NCI-H2107 treated with DMSO at 0.1 percent for 48 hours (cell line): ENCODE measurements at regions not wholly inside any gene's neighbourhood (a gene's known extent, or its start where the extent isn't known, plus 50 kb on each side); places are given as distances from the start of the nearest gene placed in this dataset.

ENCODE experiments used
- DNase-seq: peaks from one replicate; lab custom pipeline; 2025; ENCODE audit not compliant: unreplicated experiment; lab: John Stamatoyannopoulos, UW

- no peak for DNase-seq
Observed at GRCh38 chrX:9147086-9147485, 113.2 kb upstream of the FAM9B start.

GRCh38 chrX:9147726-9148125 lies 113.8 kb upstream of the FAM9B start:
- DNase-seq, result no peak

- no peak for DNase-seq
Observed at GRCh38 chrX:9148615-9149399, 114.9 kb upstream of the FAM9B start.

GRCh38 chrX:9149501-9150245 lies 115.7 kb upstream of the FAM9B start:
- DNase-seq, result no peak

- no peak for DNase-seq
Observed at GRCh38 chrX:9151772-9152307, 117.9 kb upstream of the FAM9B start.

- no peak for DNase-seq
Observed at GRCh38 chrX:9153300-9153699, 119.4 kb upstream of the FAM9B start.

GRCh38 chrX:9158611-9159010 lies 124.7 kb upstream of the FAM9B start:
- DNase-seq, result no peak

- DNase-seq, result no peak
Observed at GRCh38 chrX:9160698-9161329, 126.9 kb upstream of the FAM9B start.

GRCh38 chrX:9162698-9163097 lies 128.8 kb upstream of the FAM9B start:
- DNase-seq, result no peak

- DNase-seq, result peak; percentile 46
Observed at GRCh38 chrX:9163214-9163709, 129.3 kb upstream of the FAM9B start.

- no peak for DNase-seq
Observed at GRCh38 chrX:9164086-9164485, 130.2 kb upstream of the FAM9B start.

GRCh38 chrX:9164533-9165426 lies 130.9 kb upstream of the FAM9B start:
- DNase-seq, result no peak

GRCh38 chrX:9166584-9166944 lies 132.6 kb upstream of the FAM9B start:
- DNase-seq, result no peak

- no peak for DNase-seq
Observed at GRCh38 chrX:9171841-9172463, 138.0 kb upstream of the FAM9B start.

- DNase-seq, result no peak
Observed at GRCh38 chrX:9172464-9172850, 138.5 kb upstream of the FAM9B start.

- DNase-seq, result no peak
Observed at GRCh38 chrX:9180623-9181022, 146.7 kb upstream of the FAM9B start.

- DNase-seq, result no peak
Observed at GRCh38 chrX:9182041-9182440, 148.1 kb upstream of the FAM9B start.

GRCh38 chrX:9183481-9183880 lies 149.6 kb upstream of the FAM9B start:
- DNase-seq, result no peak

GRCh38 chrX:9184211-9184610 lies 150.3 kb upstream of the FAM9B start:
- no peak for DNase-seq

- peak; percentile 10 for DNase-seq
Observed at GRCh38 chrX:9188117-9188516, 154.2 kb upstream of the FAM9B start.
